ENCODE measurements at regions not wholly inside any gene's neighbourhood (a gene's known extent, or its start where the extent isn't known, plus 50 kb on each side); places are given as distances from the start of the nearest gene placed in this dataset.

- H3K79me2 ChIP-seq (ENCODE audit: insufficient read depth, low read length) = no peaks in the 10 kb centered on the region
- TF ChIP-seq CTCF (IDR thresholded peaks at IDR 0.05; ENCODE audit: low read length) = no peak
- TF ChIP-seq EZH2 (IDR thresholded peaks at IDR 0.05; ENCODE audit: borderline replicate concordance, low read length) = no peak
- no peak overlapping the region for H3K4me3 ChIP-seq (ENCODE audit: low read depth, low read length, poor library complexity, severe bottlenecking)
- H3K4me2 ChIP-seq (ENCODE audit: low read length) = no peak overlapping the region
- no peaks in the 10 kb centered on the region for H3K27me3 ChIP-seq (ENCODE audit: insufficient read depth, low read length)
- H3K9ac ChIP-seq (ENCODE audit: low read length) = no peak overlapping the region
- no peak overlapping the region for H2AFZ ChIP-seq (ENCODE audit: low read length)
- H3K9me2 ChIP-seq (ENCODE audit: low read depth, low read length) = no peaks in the 10 kb centered on the region
- no peaks in the 10 kb centered on the region for H4K20me1 ChIP-seq (ENCODE audit: insufficient read depth, low read length)
- H3K4me1 ChIP-seq (ENCODE audit: insufficient read depth, low read length, severe bottlenecking) = no peaks in the 10 kb centered on the region
- no peaks in the 10 kb centered on the region for H3K36me3 ChIP-seq (ENCODE audit: insufficient read depth, low read length)
- no peaks in the 10 kb centered on the region for H3F3A ChIP-seq (ENCODE audit: insufficient read depth, low read length)
- no peak overlapping the region for H3K27ac ChIP-seq (ENCODE audit: low read depth, low read length, poor library complexity, severe bottlenecking)
- H3K9me3 ChIP-seq (ENCODE audit: low read length) = no peaks in the 10 kb centered on the region
These were observed 671.7 kb upstream of the NRSN1 start for GRCh38 chr6:23454080-23454976.

- no peak overlapping the region for H3K4me3 ChIP-seq (ENCODE audit: low read depth, low read length, poor library complexity, severe bottlenecking)
- no peaks in the 10 kb centered on the region for H4K20me1 ChIP-seq (ENCODE audit: insufficient read depth, low read length)
- TF ChIP-seq EZH2 (IDR thresholded peaks at IDR 0.05; ENCODE audit: borderline replicate concordance, low read length) = no peak
- TF ChIP-seq CTCF (IDR thresholded peaks at IDR 0.05; ENCODE audit: low read length) = no peak
- H3K36me3 ChIP-seq (ENCODE audit: insufficient read depth, low read length) = no peaks in the 10 kb centered on the region
- no peaks in the 10 kb centered on the region for H3K79me2 ChIP-seq (ENCODE audit: insufficient read depth, low read length)
- no peak overlapping the region for H3K9ac ChIP-seq (ENCODE audit: low read length)
- no peaks in the 10 kb centered on the region for H3K9me2 ChIP-seq (ENCODE audit: low read depth, low read length)
- no peaks in the 10 kb centered on the region for H3F3A ChIP-seq (ENCODE audit: insufficient read depth, low read length)
- H2AFZ ChIP-seq (ENCODE audit: low read length) = no peak overlapping the region
- H3K27ac ChIP-seq (ENCODE audit: low read depth, low read length, poor library complexity, severe bottlenecking) = no peak overlapping the region
- no peaks in the 10 kb centered on the region for H3K9me3 ChIP-seq (ENCODE audit: low read length)
- H3K4me2 ChIP-seq (ENCODE audit: low read length) = no peak overlapping the region
- no peaks in the 10 kb centered on the region for H3K27me3 ChIP-seq (ENCODE audit: insufficient read depth, low read length)
- no peaks in the 10 kb centered on the region for H3K4me1 ChIP-seq (ENCODE audit: insufficient read depth, low read length, severe bottlenecking)
These were observed 670.3 kb upstream of the NRSN1 start for GRCh38 chr6:23455754-23456153.

- Histone ChIP-seq H3K79me2 (ENCODE audit: insufficient read depth, low read length) (no peaks in the 10 kb centered on the region), H3K4me3 (ENCODE audit: low read depth, low read length, poor library complexity, severe bottlenecking) (no peak overlapping the region), H3K4me1 (ENCODE audit: insufficient read depth, low read length, severe bottlenecking) (no peaks in the 10 kb centered on the region), H4K20me1 (ENCODE audit: insufficient read depth, low read length) (no peaks in the 10 kb centered on the region), H3K9me2 (ENCODE audit: low read depth, low read length) (no peaks in the 10 kb centered on the region), H3K4me2 (ENCODE audit: low read length) (no peak overlapping the region), H3F3A (ENCODE audit: insufficient read depth, low read length) (no peaks in the 10 kb centered on the region), H3K36me3 (ENCODE audit: insufficient read depth, low read length) (no peaks in the 10 kb centered on the region), H3K9ac (ENCODE audit: low read length) (no peak overlapping the region), H3K27ac (ENCODE audit: low read depth, low read length, poor library complexity, severe bottlenecking) (no peak overlapping the region), H2AFZ (ENCODE audit: low read length) (no peak overlapping the region), H3K27me3 (ENCODE audit: insufficient read depth, low read length) (no peaks in the 10 kb centered on the region), H3K9me3 (ENCODE audit: low read length) (no peaks in the 10 kb centered on the region)
- TF ChIP-seq EZH2 (IDR thresholded peaks at IDR 0.05; ENCODE audit: borderline replicate concordance, low read length) (no peak), CTCF (IDR thresholded peaks at IDR 0.05; ENCODE audit: low read length) (no peak)
These were observed 669.6 kb upstream of the NRSN1 start for GRCh38 chr6:23456396-23456795.

Measured in OCI-LY1 (cell line).